NCI-H510A (cell line): ENCODE measurements at regions not wholly inside any gene's neighbourhood (a gene's known extent, or its start where the extent isn't known, plus 50 kb on each side); places are given as distances from the start of the nearest gene placed in this dataset.
"Not testable (repeated sequence)": the region's sequence is repeated elsewhere in the genome, so short reads cannot be mapped to it uniquely, and the experiment has no call there.

ENCODE experiments used
- DNase-seq: peaks from one replicate; lab custom pipeline; 2025; lab: John Stamatoyannopoulos, UW

GRCh38 chr9:120338340-120338739, 241.6 kb downstream of the CDK5RAP2 start:
- no peak for DNase-seq

- DNase-seq: no peak
Measured at GRCh38 chr9:120337131-120337530, 242.8 kb downstream of the CDK5RAP2 start.

- DNase-seq: no peak
Measured at GRCh38 chr9:120336753-120337090, 243.2 kb downstream of the CDK5RAP2 start.

GRCh38 chr9:120336021-120336752, 243.8 kb downstream of the CDK5RAP2 start:
- DNase-seq: no peak

GRCh38 chr9:120331913-120332312, 248.1 kb downstream of the CDK5RAP2 start:
- no peak for DNase-seq

GRCh38 chr9:120330031-120330430, 249.9 kb downstream of the CDK5RAP2 start:
- DNase-seq: no peak

GRCh38 chr9:120327322-120327721, 252.6 kb downstream of the CDK5RAP2 start:
- no peak for DNase-seq

GRCh38 chr9:120326049-120326693, 253.8 kb downstream of the CDK5RAP2 start:
- no peak for DNase-seq

GRCh38 chr9:120324996-120325642, 254.8 kb downstream of the CDK5RAP2 start:
- DNase-seq: peak; percentile 54

GRCh38 chr9:120324461-120324860, 255.5 kb downstream of the CDK5RAP2 start:
- DNase-seq: no peak

GRCh38 chr9:120323125-120323524, 256.8 kb downstream of the CDK5RAP2 start:
- no peak for DNase-seq

GRCh38 chr9:120319452-120319851, 260.5 kb downstream of the CDK5RAP2 start:
- no peak for DNase-seq

GRCh38 chr9:120315154-120315553, 264.8 kb downstream of the CDK5RAP2 start:
- DNase-seq: no peak

GRCh38 chr9:120312031-120312430, 267.9 kb downstream of the CDK5RAP2 start:
- DNase-seq: no peak

GRCh38 chr9:120310035-120310434, 269.9 kb downstream of the CDK5RAP2 start:
- no peak for DNase-seq

- DNase-seq: peak; percentile 77
Measured at GRCh38 chr9:120308495-120308894, 271.5 kb downstream of the CDK5RAP2 start.

- DNase-seq: no peak
Measured at GRCh38 chr9:120307599-120307998, 272.4 kb downstream of the CDK5RAP2 start.

GRCh38 chr9:120306561-120306960, 273.4 kb downstream of the CDK5RAP2 start:
- DNase-seq: no peak

- no peak for DNase-seq
Measured at GRCh38 chr9:120306088-120306487, 273.9 kb downstream of the CDK5RAP2 start.

- DNase-seq: not testable (repeated sequence)
Measured at GRCh38 chr9:120304896-120305295, 275.1 kb downstream of the CDK5RAP2 start.

- no peak for DNase-seq
Measured at GRCh38 chr9:120303519-120303918, 276.4 kb downstream of the CDK5RAP2 start.

- no peak for DNase-seq
Measured at GRCh38 chr9:120299785-120300184, 280.2 kb downstream of the CDK5RAP2 start.

GRCh38 chr9:120294003-120294402, 286.0 kb downstream of the CDK5RAP2 start:
- DNase-seq: no peak
